GM21390 (cell line): ENCODE measurements at regions not wholly inside any gene's neighbourhood (a gene's known extent, or its start where the extent isn't known, plus 50 kb on each side); places are given as distances from the start of the nearest gene placed in this dataset.
A peak's percentile ranks its signal among the peaks of the same experiment; 100 is the strongest.

ENCODE experiments used
- ATAC-seq: cut with Tn5 transposase; IDR thresholded peaks from one replicate; pipeline ENCODE4 v1.9.1; 2021; ENCODE audit not compliant: unreplicated experiment

- ATAC-seq, result no peak
Observed at GRCh38 chr4:171759274-171759673, 53.9 kb upstream of the GALNTL6 start.

GRCh38 chr4:171751538-171751937 lies 61.7 kb upstream of the GALNTL6 start:
- ATAC-seq, result no peak

DNA sequence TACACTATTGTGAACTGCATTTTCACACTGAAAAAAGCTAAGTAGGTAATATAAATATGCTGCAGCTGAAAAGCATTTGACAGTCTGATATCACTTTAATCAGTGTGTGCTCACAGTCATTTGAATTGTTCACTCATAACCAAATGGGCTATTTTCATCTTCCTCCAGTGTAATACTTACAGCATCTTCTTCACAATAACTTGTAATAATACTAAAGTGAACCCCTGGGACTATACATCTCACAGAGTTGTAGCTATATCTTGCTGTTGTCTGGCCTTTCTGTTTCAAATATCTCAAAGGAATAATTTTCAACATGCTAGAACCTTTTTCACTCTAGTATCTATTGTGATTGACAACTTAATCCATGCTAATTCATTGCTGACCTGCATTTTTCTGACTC lies 66.8 kb upstream of the GALNTL6 start:
- no peak for ATAC-seq

DNA sequence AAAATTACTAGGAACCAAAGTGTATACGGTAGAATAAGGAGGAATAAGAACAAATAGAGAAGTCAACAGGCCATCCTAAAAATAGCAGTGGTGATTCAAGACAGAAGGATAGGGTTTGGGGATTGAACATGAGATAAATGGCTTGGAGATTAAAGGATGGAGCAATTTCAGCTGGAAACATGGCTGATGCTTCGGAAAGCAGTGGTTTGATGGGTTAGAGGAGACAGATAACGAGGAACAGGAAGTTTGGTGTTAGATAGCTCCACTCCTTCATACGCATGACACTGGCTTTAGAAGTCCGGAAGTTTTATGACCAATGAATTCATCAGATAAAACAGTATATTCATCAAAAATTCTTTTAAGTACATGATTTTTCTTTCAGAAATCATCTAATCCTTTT lies 70.8 kb upstream of the GALNTL6 start:
- no peak for ATAC-seq

GRCh38 chr4:171727185-171727584 lies 86.0 kb upstream of the GALNTL6 start:
- ATAC-seq, result no peak

- no peak for ATAC-seq
Observed at GRCh38 chr4:171721937-171722336, 91.3 kb upstream of the GALNTL6 start.

DNA sequence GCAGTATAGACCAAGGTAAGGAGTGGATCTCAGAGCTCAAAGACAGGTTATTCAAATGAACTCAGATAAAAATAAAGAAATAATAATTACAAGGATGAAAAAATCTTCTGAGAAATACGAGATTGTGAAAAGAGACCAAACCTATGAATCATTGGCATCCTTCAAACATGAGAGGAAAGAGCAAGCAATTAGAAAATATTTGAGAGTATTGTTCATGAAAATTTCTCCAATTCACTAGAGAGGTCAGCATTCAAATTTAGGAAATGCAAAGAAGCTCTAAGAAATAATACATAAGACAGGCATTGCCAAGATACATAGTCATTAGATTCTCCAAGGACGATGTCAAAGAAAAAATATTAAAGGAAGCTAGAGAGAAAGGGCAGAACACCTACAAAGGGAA lies 93.5 kb upstream of the GALNTL6 start:
- ATAC-seq, result no peak

DNA sequence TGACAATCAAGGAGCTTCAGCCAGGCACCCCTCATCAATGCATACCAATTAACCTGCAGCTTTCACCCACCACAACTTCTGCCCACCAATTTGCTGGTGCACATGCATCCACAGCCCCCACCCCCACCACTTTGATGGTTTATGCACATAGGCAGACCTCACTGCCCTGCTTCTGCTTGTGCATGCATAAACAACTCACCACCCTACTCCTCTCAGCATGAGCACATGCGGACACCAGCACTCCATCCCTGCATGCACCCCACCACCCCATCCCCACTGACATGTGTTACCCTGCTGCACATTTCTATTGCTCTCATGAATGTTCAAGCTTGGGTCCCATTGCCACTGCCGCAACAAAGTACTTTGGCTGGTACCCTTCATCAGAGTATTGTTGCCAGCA lies 94.5 kb upstream of the GALNTL6 start:
- ATAC-seq, result no peak

GRCh38 chr4:171718069-171718468 lies 95.1 kb upstream of the GALNTL6 start:
- no peak for ATAC-seq

DNA sequence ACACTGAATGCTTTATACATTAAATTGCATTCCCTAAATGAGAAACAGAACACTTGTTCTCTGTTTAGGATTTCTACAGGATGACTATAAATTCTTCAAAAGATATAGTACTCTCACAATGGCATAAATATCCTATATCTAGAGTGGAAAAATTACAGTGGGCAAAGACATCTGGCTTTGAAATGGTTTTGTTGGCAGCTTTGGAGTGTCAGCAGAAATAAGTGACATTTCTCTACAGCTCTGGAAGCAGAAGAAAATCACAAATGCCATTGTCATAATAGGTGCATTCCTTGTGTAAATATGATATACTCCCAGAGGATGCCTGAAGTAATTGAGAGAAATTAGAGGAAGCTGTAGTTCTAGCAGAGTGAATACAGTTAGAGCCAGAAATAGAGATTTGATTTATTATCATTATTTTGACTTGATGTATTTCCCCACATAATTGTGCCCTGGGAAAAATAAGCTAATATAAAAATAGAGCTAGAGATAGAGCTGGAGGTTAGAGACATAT lies 95.9 kb upstream of the GALNTL6 start:
- ATAC-seq, result no peak

- ATAC-seq, result no peak
Observed at GRCh38 chr4:171715973-171716372, 97.2 kb upstream of the GALNTL6 start.

DNA sequence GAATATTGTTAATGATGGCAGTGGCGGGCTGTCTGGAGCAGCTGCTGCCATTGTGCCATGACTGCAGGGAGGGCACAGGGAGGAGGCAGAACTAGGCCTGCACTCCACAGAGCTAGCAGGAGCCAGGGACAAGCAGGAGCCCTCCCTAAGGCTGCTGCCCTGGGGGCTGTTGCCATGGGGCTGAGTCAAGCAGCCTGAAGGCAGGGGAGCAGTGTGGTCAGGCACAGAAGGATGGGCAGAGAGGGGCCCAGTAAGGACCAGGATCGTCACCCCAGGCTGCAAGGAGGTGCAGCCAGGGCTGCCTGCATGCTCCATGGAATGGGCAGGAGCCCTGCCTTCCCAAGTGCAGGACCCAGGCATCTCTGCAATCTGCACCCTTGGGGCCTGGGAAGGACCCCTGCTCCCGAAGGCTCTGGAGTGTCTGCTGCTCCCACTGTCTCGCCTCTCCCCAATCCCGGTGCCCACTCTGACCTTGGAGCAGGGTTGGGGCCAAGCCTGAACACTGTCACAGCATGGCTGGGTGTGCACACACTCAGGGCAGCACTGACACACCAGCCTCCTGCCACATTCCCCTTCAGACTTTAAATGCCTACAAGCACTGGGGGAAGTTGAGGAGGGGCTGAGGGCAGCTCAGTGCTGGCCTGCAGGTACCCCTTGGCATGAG lies 98.3 kb upstream of the GALNTL6 start:
- no peak for ATAC-seq

GRCh38 chr4:171710743-171711142 lies 102.5 kb upstream of the GALNTL6 start:
- ATAC-seq, result no peak

- ATAC-seq, result peak; percentile 99
Observed at GRCh38 chr4:171676555-171677215, 136.5 kb upstream of the GALNTL6 start.

DNA sequence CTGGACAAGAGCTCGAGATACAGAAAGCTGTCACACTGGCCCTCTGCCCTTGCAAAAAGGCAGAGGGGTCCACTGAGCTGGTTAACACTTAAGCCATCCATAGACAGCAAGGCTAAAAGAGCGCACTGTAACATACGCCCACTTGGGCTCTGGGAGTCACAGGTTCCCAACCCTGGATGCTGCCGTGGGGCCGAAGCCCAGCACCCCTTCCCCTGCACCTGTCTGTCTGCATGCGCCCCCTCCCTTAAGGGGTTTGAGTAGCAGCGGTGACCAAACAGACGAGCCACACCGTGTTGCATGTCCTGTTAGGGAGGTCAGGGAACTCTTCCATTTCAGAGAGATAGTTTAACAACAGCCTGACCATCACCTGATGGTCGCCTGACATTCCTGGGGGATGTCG lies 138.4 kb upstream of the GALNTL6 start:
- ATAC-seq, result no peak

- no peak for ATAC-seq
Observed at GRCh38 chr4:171668403-171668802, 144.8 kb upstream of the GALNTL6 start.

- ATAC-seq, result no peak
Observed at GRCh38 chr4:171667906-171668305, 145.3 kb upstream of the GALNTL6 start.

DNA sequence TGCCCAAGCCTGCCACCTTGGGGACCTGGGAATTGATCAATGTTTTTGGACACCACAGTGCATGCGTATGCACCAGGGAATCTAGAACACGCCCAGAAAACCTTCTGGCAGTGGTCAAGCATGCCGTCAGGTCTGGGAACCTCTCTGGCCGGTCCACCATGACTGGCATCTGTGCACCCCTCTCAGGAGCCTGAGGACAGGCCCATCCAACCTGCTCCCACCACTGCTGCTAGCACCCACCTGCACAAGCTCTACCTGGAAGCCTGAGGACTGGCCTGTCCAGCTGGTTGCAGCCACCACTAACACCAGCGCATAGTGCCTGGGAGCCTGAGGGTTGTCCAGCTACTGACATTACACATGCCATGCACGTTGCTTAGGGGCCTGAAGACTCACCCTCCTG lies 162.1 kb upstream of the GALNTL6 start:
- no peak for ATAC-seq

- ATAC-seq, result peak; percentile 58
Observed at GRCh38 chr4:171650543-171650942, 162.7 kb upstream of the GALNTL6 start.

GRCh38 chr4:171648926-171649325 lies 164.3 kb upstream of the GALNTL6 start:
- ATAC-seq, result no peak

GRCh38 chr4:171646984-171647383 lies 166.2 kb upstream of the GALNTL6 start:
- ATAC-seq, result no peak

GRCh38 chr4:171644430-171645057 lies 168.7 kb upstream of the GALNTL6 start:
- ATAC-seq, result peak; percentile 80
